A673 (cell line): ENCODE measurements at regions not wholly inside any gene's neighbourhood (a gene's known extent, or its start where the extent isn't known, plus 50 kb on each side); places are given as distances from the start of the nearest gene placed in this dataset.

Experiments
- CTCF ChIP-seq: fragments of 300-800, 200-600 bp; sonication (generic); conservative IDR thresholded peaks from 2 replicates; pipeline ENCODE4 v1.5.1; 2017; ENCODE audit warnings: low read depth, mild to moderate bottlenecking, antibody characterized with exemption, low read length, moderate library complexity, mixed read lengths
- EZH2 ChIP-seq: fragments of 200-600 bp; sonication (generic); IDR thresholded peaks from 2 replicates; pipeline ENCODE4 v1.6.1; 2017; ENCODE audit warnings: borderline replicate concordance, low read depth, mild to moderate bottlenecking, mixed read lengths, antibody characterized with exemption, low read length; ENCODE audit not compliant: poor library complexity, severe bottlenecking

DNA sequence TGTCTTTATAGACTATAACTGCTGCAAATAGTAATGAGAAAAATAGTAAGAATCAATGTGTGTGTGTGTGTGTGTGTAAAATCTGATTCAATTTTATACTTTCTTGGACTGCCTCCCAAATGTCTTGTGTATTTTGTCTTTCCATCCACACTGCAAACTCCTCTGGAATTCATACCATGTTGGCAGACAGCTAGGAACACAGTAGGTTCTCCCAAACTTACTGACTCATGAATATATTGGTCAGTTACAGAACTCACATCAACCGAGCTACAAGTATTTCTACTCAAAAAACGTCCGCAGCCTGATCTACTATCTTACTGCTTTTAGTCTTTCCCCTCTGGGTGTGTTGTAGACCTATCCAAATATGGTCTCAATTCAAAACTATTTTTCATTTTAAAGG is 542.7 kb upstream of the PSMD7 start:
- TF ChIP-seq EZH2 (no peak), CTCF (no peak)
